ENCODE measurements at regions not wholly inside any gene's neighbourhood (a gene's known extent, or its start where the extent isn't known, plus 50 kb on each side); places are given as distances from the start of the nearest gene placed in this dataset.

DNA sequence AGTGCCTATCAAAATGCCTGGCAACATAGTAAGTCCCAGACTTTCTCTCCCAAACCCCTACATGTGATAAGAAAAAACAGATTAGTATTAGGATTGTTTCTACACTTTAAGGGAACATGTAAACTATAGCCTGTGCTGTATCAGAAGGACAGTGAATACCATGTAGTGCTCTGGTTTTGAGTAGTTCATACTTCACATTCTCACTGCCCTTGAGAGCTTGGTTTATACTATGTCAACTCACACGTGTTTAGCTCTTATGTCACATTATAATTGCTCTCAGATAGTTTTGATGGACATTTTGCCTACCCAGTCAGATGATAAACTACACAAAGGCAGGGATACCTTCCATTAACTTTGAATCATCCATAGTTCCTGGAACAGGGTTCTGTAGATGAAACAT lies 58.0 kb upstream of the PGRMC2 start:
- Histone ChIP-seq H3K9ac (no peak overlapping the region), H3K4me3 (ENCODE audit: low read depth, low read length) (no peak overlapping the region), H3K4me2 (ENCODE audit: low read length) (no peak overlapping the region), H3K9me3 (ENCODE audit: control insufficient read depth, low read length) (no peaks in the 10 kb centered on the region), H2AFZ (no peak overlapping the region), H3K79me2 (no peaks in the 10 kb centered on the region), H3K27me3 (ENCODE audit: control insufficient read depth, insufficient read depth, low read length) (no peaks in the 10 kb centered on the region), H3K4me1 (no peaks in the 10 kb centered on the region), H3K27ac (no peak overlapping the region), H3K36me3 (ENCODE audit: control insufficient read depth, insufficient read depth, low read length) (no peaks in the 10 kb centered on the region)
- TF ChIP-seq, protein P1, sequence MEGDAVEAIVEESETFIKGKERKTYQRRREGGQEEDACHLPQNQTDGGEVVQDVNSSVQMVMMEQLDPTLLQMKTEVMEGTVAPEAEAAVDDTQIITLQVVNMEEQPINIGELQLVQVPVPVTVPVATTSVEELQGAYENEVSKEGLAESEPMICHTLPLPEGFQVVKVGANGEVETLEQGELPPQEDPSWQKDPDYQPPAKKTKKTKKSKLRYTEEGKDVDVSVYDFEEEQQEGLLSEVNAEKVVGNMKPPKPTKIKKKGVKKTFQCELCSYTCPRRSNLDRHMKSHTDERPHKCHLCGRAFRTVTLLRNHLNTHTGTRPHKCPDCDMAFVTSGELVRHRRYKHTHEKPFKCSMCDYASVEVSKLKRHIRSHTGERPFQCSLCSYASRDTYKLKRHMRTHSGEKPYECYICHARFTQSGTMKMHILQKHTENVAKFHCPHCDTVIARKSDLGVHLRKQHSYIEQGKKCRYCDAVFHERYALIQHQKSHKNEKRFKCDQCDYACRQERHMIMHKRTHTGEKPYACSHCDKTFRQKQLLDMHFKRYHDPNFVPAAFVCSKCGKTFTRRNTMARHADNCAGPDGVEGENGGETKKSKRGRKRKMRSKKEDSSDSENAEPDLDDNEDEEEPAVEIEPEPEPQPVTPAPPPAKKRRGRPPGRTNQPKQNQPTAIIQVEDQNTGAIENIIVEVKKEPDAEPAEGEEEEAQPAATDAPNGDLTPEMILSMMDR (IDR thresholded peaks at IDR 0.05): no peak

DNA sequence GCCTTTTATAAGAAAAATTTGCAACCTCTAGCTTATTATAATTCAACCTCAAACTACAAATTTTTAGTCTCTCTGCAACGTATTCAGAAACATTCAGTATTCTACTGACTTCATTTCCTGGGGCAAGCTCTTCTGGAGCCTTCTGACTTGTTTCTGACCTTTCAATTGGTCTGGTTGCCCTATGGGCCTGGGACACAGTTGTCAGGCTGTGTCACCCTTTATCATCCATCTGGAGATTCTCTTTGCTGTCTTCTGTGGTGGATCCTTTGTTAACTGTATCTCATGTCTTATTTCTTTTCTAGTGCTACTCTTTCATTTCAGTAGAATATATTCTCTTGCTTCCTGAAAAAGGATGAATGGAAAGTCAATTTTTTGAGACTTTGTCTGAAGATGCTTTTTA lies 55.1 kb upstream of the PGRMC2 start:
- H3K27me3 ChIP-seq (ENCODE audit: control insufficient read depth, insufficient read depth, low read length): no peaks in the 10 kb centered on the region
- no peak overlapping the region for H3K4me2 ChIP-seq (ENCODE audit: low read length)
- H3K36me3 ChIP-seq (ENCODE audit: control insufficient read depth, insufficient read depth, low read length): no peaks in the 10 kb centered on the region
- H3K9ac ChIP-seq: no peak overlapping the region
- no peaks in the 10 kb centered on the region for H3K4me1 ChIP-seq
- no peak overlapping the region for H3K4me3 ChIP-seq (ENCODE audit: low read depth, low read length)
- H3K9me3 ChIP-seq (ENCODE audit: control insufficient read depth, low read length): no peaks in the 10 kb centered on the region
- H2AFZ ChIP-seq: no peak overlapping the region
- TF ChIP-seq, protein P1 (IDR thresholded peaks at IDR 0.05): no peak
- H3K27ac ChIP-seq: no peak overlapping the region
- no peaks in the 10 kb centered on the region for H3K79me2 ChIP-seq

DNA sequence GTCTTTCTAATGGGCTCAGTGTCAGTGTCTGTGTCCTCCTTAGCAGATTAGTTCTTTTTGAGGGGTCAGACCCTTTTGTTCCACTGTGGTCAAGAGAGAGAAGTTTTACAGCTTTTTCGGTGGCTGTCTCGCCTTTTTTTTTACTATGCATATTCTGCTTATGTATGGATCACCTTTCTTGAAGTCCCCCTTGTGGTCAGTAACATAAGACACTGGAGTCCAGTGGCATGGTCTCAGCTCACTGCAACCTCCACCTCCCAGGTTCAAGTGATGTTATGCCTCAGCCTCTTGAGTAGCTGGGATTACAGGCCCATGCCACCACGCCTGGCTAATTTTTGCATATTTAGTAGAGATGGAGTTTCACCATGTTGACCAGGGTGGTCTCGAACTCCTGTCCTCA lies 54.0 kb upstream of the PGRMC2 start:
- H2AFZ ChIP-seq: no peak overlapping the region
- TF ChIP-seq, protein P1 (IDR thresholded peaks at IDR 0.05): no peak
- no peaks in the 10 kb centered on the region for H3K36me3 ChIP-seq (ENCODE audit: control insufficient read depth, insufficient read depth, low read length)

DNA sequence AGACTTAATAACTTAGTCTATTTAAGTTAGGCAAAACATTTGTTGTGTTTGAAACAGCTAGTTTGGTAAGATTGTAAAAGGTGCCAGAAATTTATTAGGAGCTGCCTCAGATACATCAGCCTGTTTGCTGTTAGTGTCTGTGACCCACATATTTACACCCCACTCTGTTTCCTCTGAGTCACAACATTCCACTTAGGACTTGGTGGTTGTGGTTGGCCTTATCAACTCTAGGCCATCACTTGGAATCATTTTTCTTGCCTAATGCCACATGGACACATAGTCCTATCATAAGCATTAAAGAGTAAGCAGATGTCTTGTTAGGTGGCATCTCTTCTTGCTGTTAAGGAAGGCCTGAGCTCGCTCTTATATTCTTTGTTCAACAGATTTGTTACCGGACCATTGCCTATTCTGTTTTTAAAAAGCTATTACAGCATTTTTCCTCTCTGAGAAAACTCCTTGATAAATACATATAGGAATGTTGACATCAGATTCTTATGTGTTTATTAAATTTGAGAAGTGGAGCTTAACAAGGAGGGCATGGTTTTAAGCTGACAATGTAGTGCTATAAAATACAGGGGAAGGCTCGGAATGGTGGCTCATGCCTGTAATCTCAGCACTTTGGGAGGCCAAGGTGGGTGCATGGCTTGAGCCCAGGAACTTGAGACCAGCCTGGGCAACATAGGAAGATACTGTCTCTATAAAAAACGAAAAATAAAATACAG lies 51.2 kb upstream of the PGRMC2 start:
- Histone ChIP-seq H3K4me1 (no peaks in the 10 kb centered on the region), H3K4me2 (ENCODE audit: low read length) (no peak overlapping the region), H3K27me3 (ENCODE audit: control insufficient read depth, insufficient read depth, low read length) (no peaks in the 10 kb centered on the region), H3K27ac (no peak overlapping the region), H3K4me3 (ENCODE audit: low read depth, low read length) (no peak overlapping the region), H2AFZ (no peak overlapping the region), H3K79me2 (no peaks in the 10 kb centered on the region), H3K36me3 (ENCODE audit: control insufficient read depth, insufficient read depth, low read length) (no peaks in the 10 kb centered on the region), H3K9me3 (ENCODE audit: control insufficient read depth, low read length) (no peaks in the 10 kb centered on the region), H3K9ac (no peak overlapping the region)
- TF ChIP-seq, protein P1 (IDR thresholded peaks at IDR 0.05): no peak

More for the DNA sequence above, 54.0 kb upstream of the PGRMC2 start:
- Histone ChIP-seq H3K9me3 (ENCODE audit: control insufficient read depth, low read length) (no peaks in the 10 kb centered on the region), H3K4me2 (ENCODE audit: low read length) (no peak overlapping the region), H3K9ac (no peak overlapping the region), H3K4me1 (no peaks in the 10 kb centered on the region), H3K27me3 (ENCODE audit: control insufficient read depth, insufficient read depth, low read length) (no peaks in the 10 kb centered on the region), H3K27ac (no peak overlapping the region), H3K79me2 (no peaks in the 10 kb centered on the region), H3K4me3 (ENCODE audit: low read depth, low read length) (no peak overlapping the region)

DNA sequence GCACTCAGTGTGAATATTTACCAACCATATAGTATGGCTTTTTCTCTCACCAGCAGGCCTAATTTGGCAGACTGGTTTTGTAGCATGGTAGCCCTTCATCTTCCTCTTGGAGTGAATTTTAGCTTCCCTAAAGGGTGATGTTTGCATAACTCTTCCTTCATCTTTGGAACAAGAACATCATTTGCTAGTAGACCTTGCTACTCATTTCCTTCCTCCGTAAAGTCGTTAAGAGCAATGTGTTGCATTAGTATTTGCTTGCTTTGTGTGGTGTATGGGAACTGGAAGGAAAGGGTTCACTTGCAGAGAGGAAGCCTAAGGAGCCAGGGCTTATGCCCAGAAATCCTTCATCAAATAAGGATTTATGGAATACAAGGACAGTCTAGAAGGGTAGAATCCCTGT lies 50.2 kb upstream of the PGRMC2 start:
- H3K4me3 ChIP-seq (ENCODE audit: low read depth, low read length): no peak overlapping the region
- no peaks in the 10 kb centered on the region for H3K36me3 ChIP-seq (ENCODE audit: control insufficient read depth, insufficient read depth, low read length)
- no peak overlapping the region for H3K27ac ChIP-seq
- no peak overlapping the region for H3K9ac ChIP-seq
- TF ChIP-seq, protein P1 (IDR thresholded peaks at IDR 0.05): no peak
- H3K27me3 ChIP-seq (ENCODE audit: control insufficient read depth, insufficient read depth, low read length): no peaks in the 10 kb centered on the region
- no peaks in the 10 kb centered on the region for H3K79me2 ChIP-seq
- no peak overlapping the region for H2AFZ ChIP-seq
- no peaks in the 10 kb centered on the region for H3K9me3 ChIP-seq (ENCODE audit: control insufficient read depth, low read length)
- H3K4me1 ChIP-seq: no peaks in the 10 kb centered on the region
- H3K4me2 ChIP-seq (ENCODE audit: low read length): no peak overlapping the region

Data from parathyroid adenoma (tissue), 2 donors.